HAP-1 (cell line): ENCODE measurements at regions not wholly inside any gene's neighbourhood (a gene's known extent, or its start where the extent isn't known, plus 50 kb on each side); places are given as distances from the start of the nearest gene placed in this dataset.

Experiments
- DNase-seq, 2 experiments: peaks; one replicate each; pipeline ENCODE4 v3.0.0-alpha.2; 2016 to 2020; ENCODE audit warnings: low spot score in 2 of 2
- H3K27me3 ChIP-seq: fragments of 250-450 bp; sonication (Bioruptor Pico); 2 replicates; pipeline ENCODE4 v1.5.1; 2020; ENCODE audit warnings: low read depth, mild to moderate bottlenecking, moderate library complexity
- H3K36me3 ChIP-seq: fragments of 250-450 bp; sonication (Bioruptor Pico); replicated peaks from 2 replicates; pipeline ENCODE4 v1.5.1; 2020; ENCODE audit warnings: mild to moderate bottlenecking
- H3K4me1 ChIP-seq: fragments of 250-450 bp; sonication (Bioruptor Pico); 2 replicates; pipeline ENCODE4 v1.5.1; 2020; ENCODE audit warnings: mild to moderate bottlenecking
- H3K4me3 ChIP-seq: fragments of 250-450 bp; sonication (Bioruptor Pico); 2 replicates; pipeline ENCODE4 v1.5.1; 2020; ENCODE audit warnings: mild to moderate bottlenecking, moderate library complexity
- H3K9me3 ChIP-seq: fragments of 250-450 bp; sonication (Bioruptor Pico); 2 replicates; pipeline ENCODE4 v1.5.1; 2020; ENCODE audit warnings: mild to moderate bottlenecking, moderate library complexity
- in situ Hi-C: fragments of 300-500 bp; cut with MboI; formaldehyde crosslinking; loops from 3 replicates; pipeline ENCODE4 v1.14.3; 2020; ENCODE audit warnings: low sequenced_read_pairs, inconsistent platforms, mixed read lengths

GRCh38 chr2:193690572-193690971 is 1495.8 kb upstream of the TMEFF2 start:
- no peak overlapping the region for H3K4me3 ChIP-seq
- H3K27me3 ChIP-seq: no peaks in the 10 kb centered on the region
- no peaks in the 10 kb centered on the region for H3K36me3 ChIP-seq
- peaks cover 5% of the 10 kb centered on the region for H3K4me1 ChIP-seq
- no peak for DNase-seq
- in situ Hi-C loops: no loop called here
- no peaks in the 10 kb centered on the region for H3K9me3 ChIP-seq

DNA sequence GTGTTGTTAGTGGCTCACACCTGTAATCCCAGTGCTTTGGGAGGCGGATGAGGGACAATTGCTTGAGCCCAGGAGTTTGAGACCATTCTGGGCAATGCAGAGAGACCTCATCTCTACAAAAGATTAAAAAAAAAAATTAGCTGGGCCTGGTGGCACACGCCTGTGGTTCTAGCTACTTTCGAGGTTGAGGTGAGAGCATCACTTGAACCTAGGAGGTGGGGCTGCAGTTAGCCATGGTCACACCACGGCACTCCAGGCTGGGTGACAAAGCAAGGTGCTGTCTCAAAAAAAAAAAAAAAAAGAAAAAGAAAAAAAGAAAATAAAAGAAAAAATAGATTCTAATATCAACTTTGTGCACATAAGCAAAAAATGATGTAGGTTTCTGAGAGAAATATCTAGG is 1492.5 kb upstream of the TMEFF2 start:
- in situ Hi-C loops: no loop called here
- no peak for DNase-seq
- Histone ChIP-seq H3K4me3 (no peak overlapping the region), H3K27me3 (no peaks in the 10 kb centered on the region), H3K9me3 (no peaks in the 10 kb centered on the region), H3K36me3 (no peaks in the 10 kb centered on the region), H3K4me1 (peaks cover 6% of the 10 kb centered on the region; the same call in 1 of the 2 replicates)

GRCh38 chr2:193679847-193680246 is 1485.1 kb upstream of the TMEFF2 start:
- H3K27me3 ChIP-seq: no peaks in the 10 kb centered on the region
- in situ Hi-C loops: no loop called here
- no peak overlapping the region for H3K4me3 ChIP-seq
- H3K36me3 ChIP-seq: no peaks in the 10 kb centered on the region
- no peaks in the 10 kb centered on the region for H3K9me3 ChIP-seq
- H3K4me1 ChIP-seq: peaks cover 9% of the 10 kb centered on the region; the same call in 1 of the 2 replicates
- DNase-seq: peak; percentile 17 to 45

DNA sequence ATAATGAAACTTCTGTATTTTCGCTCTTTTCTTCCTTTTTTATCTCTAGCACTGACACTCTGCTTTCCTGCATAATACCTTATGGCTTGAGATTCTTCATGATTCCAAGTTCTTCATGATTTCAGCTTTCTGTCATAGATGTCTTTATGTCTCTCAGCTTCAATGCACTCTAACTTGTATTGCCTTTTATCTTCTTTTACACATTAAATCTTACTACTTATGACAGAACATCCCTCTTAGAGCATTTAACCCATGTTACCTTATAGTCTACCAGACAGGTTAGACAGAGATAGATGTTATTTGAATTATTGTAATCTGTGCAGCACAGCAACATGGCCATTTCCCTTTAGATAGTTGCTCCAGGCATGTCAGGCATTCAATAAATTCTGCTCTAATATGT is 1475.7 kb upstream of the TMEFF2 start:
- in situ Hi-C loops: no loop called here
- DNase-seq: no peak
- Histone ChIP-seq H3K27me3 (no peaks in the 10 kb centered on the region), H3K4me1 (no peaks in the 10 kb centered on the region), H3K9me3 (no peaks in the 10 kb centered on the region), H3K36me3 (no peaks in the 10 kb centered on the region), H3K4me3 (no peak overlapping the region)

GRCh38 chr2:193668557-193669323 is 1474.0 kb upstream of the TMEFF2 start:
- no peaks in the 10 kb centered on the region for H3K4me1 ChIP-seq
- no peaks in the 10 kb centered on the region for H3K36me3 ChIP-seq
- in situ Hi-C loops: no loop called here
- no peak for DNase-seq
- no peaks in the 10 kb centered on the region for H3K27me3 ChIP-seq
- H3K9me3 ChIP-seq: no peaks in the 10 kb centered on the region
- H3K4me3 ChIP-seq: no peak overlapping the region

DNA sequence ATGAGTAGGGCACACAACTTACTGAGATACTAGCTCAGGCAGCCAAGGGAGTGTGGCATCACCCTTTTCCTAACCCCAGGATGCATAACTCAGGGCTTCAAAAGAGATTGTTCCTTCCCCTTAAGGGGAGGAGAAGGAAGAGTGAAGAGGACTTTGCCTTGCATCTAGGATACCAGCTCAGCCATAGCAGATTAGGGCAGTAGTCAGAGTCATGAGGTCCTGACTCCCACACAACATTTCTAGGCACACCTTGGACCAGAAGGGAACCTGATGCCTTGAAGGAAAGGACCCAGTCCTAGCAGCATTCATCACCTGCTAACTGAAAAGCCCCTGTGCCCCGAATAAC is 1433.2 kb upstream of the TMEFF2 start:
- in situ Hi-C loops: no loop called here
- DNase-seq: no peak
- no peaks in the 10 kb centered on the region for H3K36me3 ChIP-seq
- H3K9me3 ChIP-seq: no peaks in the 10 kb centered on the region
- no peaks in the 10 kb centered on the region for H3K4me1 ChIP-seq
- no peak overlapping the region for H3K4me3 ChIP-seq
- H3K27me3 ChIP-seq: no peaks in the 10 kb centered on the region

- Histone ChIP-seq H3K4me1 (no peaks in the 10 kb centered on the region), H3K9me3 (no peaks in the 10 kb centered on the region), H3K27me3 (no peaks in the 10 kb centered on the region), H3K36me3 (no peaks in the 10 kb centered on the region), H3K4me3 (no peak overlapping the region)
- DNase-seq: no peak
- in situ Hi-C loops: no loop called here
Measured at GRCh38 chr2:193627187-193627926, 1432.6 kb upstream of the TMEFF2 start.

DNA sequence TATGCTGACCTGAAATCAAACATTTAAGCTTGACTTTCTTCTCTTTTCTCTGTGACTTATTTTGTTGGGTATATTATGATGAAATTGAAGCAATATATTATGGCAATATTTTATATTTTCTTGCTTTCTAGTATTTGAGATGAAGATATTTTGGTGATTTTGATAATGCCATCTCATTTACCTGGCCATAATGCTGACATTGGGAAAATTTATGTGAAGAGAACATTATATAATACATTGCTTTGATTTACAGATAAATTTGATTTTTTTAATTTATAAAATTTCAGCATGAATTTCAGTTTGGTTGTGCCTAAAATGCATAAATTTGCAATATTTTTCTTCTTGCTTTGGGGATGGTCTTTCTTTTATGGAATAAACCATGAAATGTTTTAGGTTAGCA is 1413.7 kb upstream of the TMEFF2 start:
- in situ Hi-C loops: no loop called here

DNA sequence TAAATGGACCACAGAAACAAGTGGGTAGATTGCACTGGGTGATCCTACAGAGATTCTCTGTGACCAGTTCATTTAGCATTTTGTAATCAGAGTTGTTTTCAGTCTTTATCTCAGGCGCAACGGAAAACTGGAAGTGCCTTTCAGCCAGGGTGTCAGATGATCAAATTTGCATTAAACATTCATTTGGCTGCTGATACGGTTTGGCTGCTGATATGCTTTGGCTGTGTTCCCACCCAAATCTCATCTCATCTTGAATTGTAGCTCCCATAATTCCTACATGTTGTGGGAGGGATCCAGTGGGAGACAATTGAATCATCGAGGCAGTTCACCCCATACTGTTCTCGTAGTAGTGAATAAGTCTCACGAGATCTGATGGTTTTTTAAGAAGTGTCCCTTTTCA is 1396.1 kb upstream of the TMEFF2 start:
- Histone ChIP-seq H3K27me3 (no peaks in the 10 kb centered on the region), H3K4me3 (no peak overlapping the region), H3K36me3 (no peaks in the 10 kb centered on the region), H3K9me3 (peaks cover 3% of the 10 kb centered on the region; the same call in 1 of the 2 replicates), H3K4me1 (no peaks in the 10 kb centered on the region)
- DNase-seq: no peak
- in situ Hi-C loops: no loop called here

More for the DNA sequence above, 1413.7 kb upstream of the TMEFF2 start:
- DNase-seq: no peak
- no peaks in the 10 kb centered on the region for H3K4me1 ChIP-seq
- no peak overlapping the region for H3K4me3 ChIP-seq
- no peaks in the 10 kb centered on the region for H3K27me3 ChIP-seq
- no peaks in the 10 kb centered on the region for H3K9me3 ChIP-seq
- H3K36me3 ChIP-seq: no peaks in the 10 kb centered on the region

- Histone ChIP-seq H3K4me3 (no peak overlapping the region), H3K36me3 (no peaks in the 10 kb centered on the region), H3K4me1 (no peaks in the 10 kb centered on the region), H3K9me3 (peaks cover 3% of the 10 kb centered on the region; the same call in 1 of the 2 replicates), H3K27me3 (no peaks in the 10 kb centered on the region)
- in situ Hi-C loops: no loop called here
- peak; percentile 32 to 49 for DNase-seq
Measured at GRCh38 chr2:193584522-193584938, 1389.8 kb upstream of the TMEFF2 start.

DNA sequence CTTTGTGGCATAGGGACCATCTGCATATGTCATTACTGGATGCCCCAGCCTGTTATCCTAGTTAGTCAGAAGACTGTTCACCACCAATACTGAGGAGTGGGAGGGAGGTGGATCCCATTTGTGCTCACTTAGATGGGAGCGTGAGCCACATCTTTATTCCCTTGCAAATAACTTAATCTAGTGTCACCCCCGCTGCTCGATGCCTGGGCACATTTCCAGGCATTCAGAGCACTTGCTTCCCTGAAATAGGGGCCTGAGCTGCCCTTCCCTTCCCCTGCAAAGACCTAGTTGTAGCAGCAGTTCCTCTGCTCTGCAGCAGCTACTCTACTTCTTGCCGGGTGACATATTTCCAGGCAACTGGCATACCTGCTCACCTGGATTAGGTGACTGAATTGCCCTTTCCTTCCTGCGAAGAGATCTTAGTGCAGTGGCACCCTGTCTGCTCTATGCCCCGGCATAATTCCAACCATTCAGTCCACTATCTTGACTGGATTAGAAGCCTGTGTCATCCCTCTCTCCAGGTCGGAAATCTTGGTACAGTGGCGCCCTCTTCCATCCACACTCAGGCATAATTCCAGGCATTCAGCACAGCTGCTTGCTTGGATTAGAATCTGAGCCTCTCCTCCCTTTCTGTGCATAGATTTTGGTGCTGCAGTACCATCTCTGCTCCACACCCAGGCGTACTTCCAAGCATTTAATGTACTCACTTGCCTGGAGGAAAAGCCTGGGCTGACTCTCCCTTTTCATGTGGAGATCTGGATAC is 1389.1 kb upstream of the TMEFF2 start:
- H3K4me3 ChIP-seq: no peak overlapping the region
- no peaks in the 10 kb centered on the region for H3K36me3 ChIP-seq
- peak; percentile 9 to 61 for DNase-seq
- no peaks in the 10 kb centered on the region for H3K4me1 ChIP-seq
- peaks cover 3% of the 10 kb centered on the region; the same call in 1 of the 2 replicates for H3K9me3 ChIP-seq
- in situ Hi-C loops: no loop called here
- no peaks in the 10 kb centered on the region for H3K27me3 ChIP-seq

GRCh38 chr2:193581807-193582206 is 1387.1 kb upstream of the TMEFF2 start:
- H3K27me3 ChIP-seq: no peaks in the 10 kb centered on the region
- in situ Hi-C loops: no loop called here
- H3K4me1 ChIP-seq: no peaks in the 10 kb centered on the region

GRCh38 chr2:193580176-193580950 is 1385.6 kb upstream of the TMEFF2 start:
- Histone ChIP-seq H3K4me1 (no peaks in the 10 kb centered on the region), H3K4me3 (no peak overlapping the region), H3K27me3 (no peaks in the 10 kb centered on the region), H3K36me3 (no peaks in the 10 kb centered on the region), H3K9me3 (no peaks in the 10 kb centered on the region)
- in situ Hi-C loops: no loop called here
- DNase-seq: no peak

More at GRCh38 chr2:193581807-193582206, 1387.1 kb upstream of the TMEFF2 start:
- no peaks in the 10 kb centered on the region for H3K36me3 ChIP-seq
- no peak for DNase-seq
- no peak overlapping the region for H3K4me3 ChIP-seq
- peaks cover 3% of the 10 kb centered on the region; the same call in 1 of the 2 replicates for H3K9me3 ChIP-seq
